ENCODE measurements at regions not wholly inside any gene's neighbourhood (a gene's known extent, or its start where the extent isn't known, plus 50 kb on each side); places are given as distances from the start of the nearest gene placed in this dataset.

GRCh38 chr5:125696762-125697161 lies 726.4 kb upstream of the GRAMD2B start:
- TF ChIP-seq CTCF (conservative IDR thresholded peaks at IDR 0.05; ENCODE audit: low read length) (no peak), EZH2phosphoT487 (IDR thresholded peaks at IDR 0.05; ENCODE audit: borderline replicate concordance, low read depth, low read length) (no peak)
